Left lung (tissue), 4 donors: ENCODE measurements at regions not wholly inside any gene's neighbourhood (a gene's known extent, or its start where the extent isn't known, plus 50 kb on each side); places are given as distances from the start of the nearest gene placed in this dataset.

Experiments used
- ATAC-seq: fragments of 200-7000 bp; cut with Tn5 transposase; one replicate; pipeline ENCODE4 v1.9.1; 2020; ENCODE audit warnings: moderate library complexity
- DNase-seq, 4 donors: peaks; one replicate each; pipeline ENCODE4 v3.0.0-alpha.2; 2013 to 2020
- H3K27ac ChIP-seq, 2 donors: fragments of 200-600 bp; sonication (generic) in 1 of 2; one replicate each; pipeline versions ENCODE4 v1.5.0 to v1.8.0; 2020 to 2021
- H3K27me3 ChIP-seq, 2 donors: fragments of 200-600 bp; sonication (generic) in 1 of 2; one replicate each; pipeline versions ENCODE4 v1.5.0 to v1.8.0; 2020 to 2021
- H3K36me3 ChIP-seq, 2 donors: fragments of 200-600 bp; sonication (generic) in 1 of 2; one replicate each; pipeline versions ENCODE4 v1.5.0 to v1.8.0; 2020 to 2021
- H3K4me1 ChIP-seq, 2 donors: fragments of 200-600 bp; one replicate each; pipeline ENCODE4 v1.8.0; 2021
- H3K4me3 ChIP-seq, 2 donors: fragments of 200-600 bp; sonication (generic) in 1 of 2; one replicate each; pipeline versions ENCODE4 v1.5.0 to v1.8.0; 2020 to 2021; ENCODE audit warnings: mild to moderate bottlenecking in 1 of 2
- H3K9me3 ChIP-seq, 2 donors: fragments of 200-600 bp; sonication (generic) in 1 of 2; one replicate each; pipeline versions ENCODE4 v1.5.0 to v1.8.0; 2020 to 2021
- intact Hi-C, 2 donors: fragments of 100-400 bp; cut with DNase I; formaldehyde crosslinking; loops; one replicate each; pipeline versions ENCODE4 v1.11.2 to v1.14.2; 2022
- TF ChIP-seq, protein P1 (sequence below), 2 donors: fragments of 200-600 bp; sonication (generic) in 1 of 2; IDR thresholded peaks; one replicate each; pipeline versions ENCODE4 v1.5.0 to v1.8.0; 2021; ENCODE audit warnings: antibody characterized with exemption in 2 of 2
- donor health status: DM: no; HTN: yes; CAD: no.
- donor health status: DM: no; HTN: no; CAD: no.

DNA sequence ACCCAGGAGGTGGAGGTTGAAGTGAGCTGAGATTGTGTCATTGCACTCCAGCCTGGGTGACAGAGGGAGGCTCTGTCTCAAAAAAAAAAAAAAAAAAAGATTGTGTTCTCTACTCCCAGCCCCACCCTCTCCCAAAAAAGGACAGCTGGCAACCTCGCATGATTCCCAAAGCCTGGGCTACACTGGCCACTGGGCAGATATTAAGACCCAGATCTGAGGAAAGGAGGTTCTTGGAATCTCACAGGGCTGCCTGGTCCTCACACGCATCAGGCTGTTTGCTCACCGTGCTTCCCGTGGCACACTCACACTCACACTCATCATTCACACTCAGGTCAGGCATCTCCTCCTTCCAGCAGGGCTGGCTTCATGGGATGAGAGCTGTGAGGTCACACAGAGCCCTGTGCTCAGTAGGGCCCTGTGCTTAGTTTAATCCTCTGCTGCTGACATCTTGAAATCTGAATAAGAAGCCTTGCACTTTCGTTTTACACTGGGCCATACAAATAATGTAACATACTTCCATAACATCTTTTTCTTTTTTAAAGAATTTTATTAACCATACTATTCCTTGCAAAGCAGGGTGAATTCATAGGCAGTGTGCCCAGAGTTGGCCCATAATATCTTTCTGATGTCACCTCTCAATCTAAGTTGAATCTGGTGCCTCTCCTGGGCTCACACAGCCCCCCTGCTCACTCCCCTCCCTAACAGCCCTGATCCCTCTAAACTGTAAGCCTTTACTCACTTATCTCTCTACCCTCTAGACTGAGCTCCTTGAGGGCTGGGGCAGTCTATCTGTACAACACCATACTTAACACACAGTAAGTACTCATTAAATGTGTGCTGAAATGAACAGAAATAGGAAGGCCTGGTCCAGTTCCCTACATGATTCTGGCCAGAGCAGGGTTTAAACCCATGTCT, 50.2 kb upstream of the C15orf39 start:
- Histone ChIP-seq H3K4me1 (peaks cover 0 to 40% of the 10 kb centered on the region in 2 donors), H3K4me3 (no peak overlapping the region), H3K27ac (no peak overlapping the region), H3K9me3 (peaks cover 0 to 15% of the 10 kb centered on the region in 2 donors), H3K36me3 (no peaks in the 10 kb centered on the region), H3K27me3 (no peaks in the 10 kb centered on the region)
- intact Hi-C loops = no loop called here
- no peak for DNase-seq
- no peak for ATAC-seq
- TF ChIP-seq, protein P1, sequence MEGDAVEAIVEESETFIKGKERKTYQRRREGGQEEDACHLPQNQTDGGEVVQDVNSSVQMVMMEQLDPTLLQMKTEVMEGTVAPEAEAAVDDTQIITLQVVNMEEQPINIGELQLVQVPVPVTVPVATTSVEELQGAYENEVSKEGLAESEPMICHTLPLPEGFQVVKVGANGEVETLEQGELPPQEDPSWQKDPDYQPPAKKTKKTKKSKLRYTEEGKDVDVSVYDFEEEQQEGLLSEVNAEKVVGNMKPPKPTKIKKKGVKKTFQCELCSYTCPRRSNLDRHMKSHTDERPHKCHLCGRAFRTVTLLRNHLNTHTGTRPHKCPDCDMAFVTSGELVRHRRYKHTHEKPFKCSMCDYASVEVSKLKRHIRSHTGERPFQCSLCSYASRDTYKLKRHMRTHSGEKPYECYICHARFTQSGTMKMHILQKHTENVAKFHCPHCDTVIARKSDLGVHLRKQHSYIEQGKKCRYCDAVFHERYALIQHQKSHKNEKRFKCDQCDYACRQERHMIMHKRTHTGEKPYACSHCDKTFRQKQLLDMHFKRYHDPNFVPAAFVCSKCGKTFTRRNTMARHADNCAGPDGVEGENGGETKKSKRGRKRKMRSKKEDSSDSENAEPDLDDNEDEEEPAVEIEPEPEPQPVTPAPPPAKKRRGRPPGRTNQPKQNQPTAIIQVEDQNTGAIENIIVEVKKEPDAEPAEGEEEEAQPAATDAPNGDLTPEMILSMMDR (IDR thresholded peaks at IDR 0.05) = no peak
